DND-41 (cell line): ENCODE measurements at regions not wholly inside any gene's neighbourhood (a gene's known extent, or its start where the extent isn't known, plus 50 kb on each side); places are given as distances from the start of the nearest gene placed in this dataset.

Source experiments
- ATAC-seq: fragments of 200-7000 bp; cut with Tn5 transposase; 3 replicates; pipeline ENCODE4 v1.9.1; 2021; ENCODE audit warnings: low read depth; ENCODE audit not compliant: insufficient read depth
- DNase-seq: peaks from one replicate; pipeline ENCODE4 v3.0.0-alpha.2; 2020
- H2AFZ ChIP-seq: 2 replicates; pipeline ENCODE4 v1.6.0; 2012; ENCODE audit warnings: low read depth, low read length
- H3K27ac ChIP-seq: 2 replicates; pipeline ENCODE4 v1.5.1; 2012; ENCODE audit warnings: low read length, inconsistent platforms
- H3K27me3 ChIP-seq: fragments of 200-600 bp; sonication (generic); 2 replicates; pipeline ENCODE4 v1.6.0; 2012; ENCODE audit warnings: low read length, mild to moderate bottlenecking, inconsistent platforms; ENCODE audit not compliant: insufficient read depth, poor library complexity
- H3K36me3 ChIP-seq: 2 replicates; pipeline ENCODE4 v1.5.1; 2012; ENCODE audit warnings: low read length, inconsistent platforms; ENCODE audit not compliant: insufficient read depth
- H3K4me1 ChIP-seq: 2 replicates; pipeline ENCODE4 v1.5.1; 2012; ENCODE audit warnings: mild to moderate bottlenecking, low read length; ENCODE audit not compliant: insufficient read depth
- H3K4me2 ChIP-seq: 2 replicates; pipeline ENCODE4 v1.6.0; 2012; ENCODE audit warnings: mild to moderate bottlenecking, moderate library complexity, low read length, inconsistent platforms; ENCODE audit not compliant: insufficient read depth
- H3K4me3 ChIP-seq, 2 experiments: fragments of 200-600 bp in 1 of 2; shearing (Covaris generic) in 1 of 2; 2 replicates each; pipeline ENCODE4 v1.5.1; 2012 to 2016; ENCODE audit warnings: inconsistent platforms in 2 of 2, low read length in 2 of 2, mild to moderate bottlenecking in 2 of 2, low read depth in 1 of 2, moderate library complexity in 1 of 2
- H3K79me2 ChIP-seq: 2 replicates; pipeline ENCODE4 v1.6.0; 2012; ENCODE audit warnings: low read length, inconsistent platforms; ENCODE audit not compliant: insufficient read depth
- H3K9ac ChIP-seq: 2 replicates; pipeline ENCODE4 v1.6.0; 2012; ENCODE audit warnings: low read depth, mild to moderate bottlenecking, inconsistent platforms, low read length, moderate library complexity
- H3K9me3 ChIP-seq: 2 replicates; pipeline ENCODE4 v1.5.1; 2012; ENCODE audit warnings: low read length, moderate library complexity, mild to moderate bottlenecking, inconsistent platforms; ENCODE audit not compliant: insufficient read depth, severe bottlenecking
- H4K20me1 ChIP-seq: 2 replicates; pipeline ENCODE4 v1.6.0; 2012; ENCODE audit warnings: low read length; ENCODE audit not compliant: insufficient read depth
- EZH2 ChIP-seq: IDR thresholded peaks from 3 replicates; pipeline ENCODE4 v1.6.1; 2012; ENCODE audit warnings: borderline replicate concordance, low read depth, mild to moderate bottlenecking, moderate library complexity, low read length, inconsistent platforms; ENCODE audit not compliant: severe bottlenecking
- TF ChIP-seq, protein P1 (sequence below): IDR thresholded peaks from 2 replicates; pipeline ENCODE4 v1.5.1; 2012; ENCODE audit warnings: borderline replicate concordance, low read length, moderate library complexity, mild to moderate bottlenecking; ENCODE audit not compliant: poor library complexity, severe bottlenecking; ENCODE audit errors: extremely low read depth

DNA sequence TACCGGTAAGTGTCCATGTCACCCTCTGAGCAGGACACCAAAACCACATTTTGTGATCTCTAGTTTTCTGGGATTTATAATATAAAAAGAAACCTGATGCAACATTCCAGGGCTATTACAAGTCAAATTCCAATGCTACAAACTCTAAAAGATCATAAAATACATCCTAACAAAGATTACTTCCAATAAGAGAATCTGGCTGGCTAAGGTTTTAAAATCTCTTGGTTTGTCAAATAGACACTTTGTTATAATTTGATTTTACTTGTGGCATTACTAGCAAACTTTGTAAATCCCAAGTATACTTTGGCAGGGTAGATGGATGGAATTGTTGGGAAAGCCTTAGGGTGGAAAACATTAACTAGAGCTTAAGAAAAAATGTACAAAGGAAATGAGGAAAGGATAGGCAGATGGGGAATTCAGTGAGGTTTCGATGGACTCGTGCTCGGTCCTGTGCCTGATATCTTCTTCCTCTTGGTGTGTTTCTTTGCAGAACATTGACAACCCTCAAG, 74.0 kb upstream of the POMP start:
- ATAC-seq (no peak), DNase-seq (no peak)
- no peaks in the 10 kb centered on the region for H3K79me2 ChIP-seq
- H4K20me1 ChIP-seq: no peaks in the 10 kb centered on the region
- H3K4me2 ChIP-seq: no peak overlapping the region
- H3K27me3 ChIP-seq: no peaks in the 10 kb centered on the region
- H3K9me3 ChIP-seq: no peaks in the 10 kb centered on the region
- no peak overlapping the region for H3K9ac ChIP-seq
- H3K36me3 ChIP-seq: no peaks in the 10 kb centered on the region
- H3K4me3 ChIP-seq: no peak overlapping the region
- H2AFZ ChIP-seq: no peak overlapping the region
- no peaks in the 10 kb centered on the region for H3K4me1 ChIP-seq
- no peak overlapping the region for H3K27ac ChIP-seq
- no peak for TF ChIP-seq EZH2
- TF ChIP-seq, protein P1, sequence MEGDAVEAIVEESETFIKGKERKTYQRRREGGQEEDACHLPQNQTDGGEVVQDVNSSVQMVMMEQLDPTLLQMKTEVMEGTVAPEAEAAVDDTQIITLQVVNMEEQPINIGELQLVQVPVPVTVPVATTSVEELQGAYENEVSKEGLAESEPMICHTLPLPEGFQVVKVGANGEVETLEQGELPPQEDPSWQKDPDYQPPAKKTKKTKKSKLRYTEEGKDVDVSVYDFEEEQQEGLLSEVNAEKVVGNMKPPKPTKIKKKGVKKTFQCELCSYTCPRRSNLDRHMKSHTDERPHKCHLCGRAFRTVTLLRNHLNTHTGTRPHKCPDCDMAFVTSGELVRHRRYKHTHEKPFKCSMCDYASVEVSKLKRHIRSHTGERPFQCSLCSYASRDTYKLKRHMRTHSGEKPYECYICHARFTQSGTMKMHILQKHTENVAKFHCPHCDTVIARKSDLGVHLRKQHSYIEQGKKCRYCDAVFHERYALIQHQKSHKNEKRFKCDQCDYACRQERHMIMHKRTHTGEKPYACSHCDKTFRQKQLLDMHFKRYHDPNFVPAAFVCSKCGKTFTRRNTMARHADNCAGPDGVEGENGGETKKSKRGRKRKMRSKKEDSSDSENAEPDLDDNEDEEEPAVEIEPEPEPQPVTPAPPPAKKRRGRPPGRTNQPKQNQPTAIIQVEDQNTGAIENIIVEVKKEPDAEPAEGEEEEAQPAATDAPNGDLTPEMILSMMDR: no peak

DNA sequence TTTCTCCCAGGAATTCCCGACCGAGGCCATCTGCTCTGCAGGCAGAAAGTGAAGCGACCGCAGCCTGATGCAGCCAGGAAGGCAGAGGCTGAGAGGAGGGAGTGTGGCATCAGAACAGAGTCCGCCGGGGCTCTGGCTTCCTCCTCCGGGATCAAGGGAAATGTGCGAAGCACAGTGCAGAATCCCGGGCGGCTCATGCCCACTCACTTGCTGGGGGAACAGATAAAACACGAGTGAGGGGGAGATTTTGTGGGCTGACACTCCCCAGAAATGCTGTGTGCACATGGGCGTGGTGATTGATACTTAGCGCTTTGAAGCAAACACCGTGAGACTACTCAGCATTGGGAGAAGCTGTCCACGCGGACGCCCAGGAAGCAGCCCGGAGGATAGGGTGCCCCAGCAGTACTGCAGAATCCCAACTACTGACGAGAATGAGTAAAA, 75.3 kb upstream of the POMP start:
- Histone ChIP-seq H3K27ac (no peak overlapping the region), H4K20me1 (no peaks in the 10 kb centered on the region), H2AFZ (no peak overlapping the region), H3K9me3 (no peaks in the 10 kb centered on the region), H3K9ac (no peak overlapping the region), H3K4me1 (no peaks in the 10 kb centered on the region), H3K36me3 (no peaks in the 10 kb centered on the region), H3K4me3 (no peak overlapping the region), H3K4me2 (no peak overlapping the region), H3K27me3 (no peaks in the 10 kb centered on the region), H3K79me2 (no peaks in the 10 kb centered on the region)
- no peak for TF ChIP-seq EZH2
- TF ChIP-seq, protein P1: no peak
- no peak for DNase-seq
- no peak for ATAC-seq

DNA sequence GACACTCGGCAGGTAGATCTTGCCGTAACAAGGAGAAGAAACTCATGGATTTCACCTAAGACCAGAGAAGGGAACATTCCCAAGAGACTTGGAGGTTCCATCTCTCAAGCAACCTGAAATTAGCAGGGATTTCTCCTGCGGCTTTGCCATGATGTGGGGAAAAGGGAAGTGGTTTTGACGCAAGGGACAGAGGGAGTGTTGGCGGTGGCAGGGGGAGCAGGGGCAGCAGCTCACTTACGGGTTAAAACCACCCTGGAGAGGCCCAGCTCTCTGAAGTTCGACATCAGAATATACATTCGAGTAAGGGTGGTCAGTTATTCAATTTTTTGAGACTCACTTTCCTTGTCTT, 76.1 kb upstream of the POMP start:
- H3K9ac ChIP-seq: no peak overlapping the region
- DNase-seq: no peak
- TF ChIP-seq, protein P1: no peak
- TF ChIP-seq EZH2: no peak

More for the DNA sequence above, 76.1 kb upstream of the POMP start:
- H3K27me3 ChIP-seq: no peaks in the 10 kb centered on the region
- no peak overlapping the region for H2AFZ ChIP-seq
- H3K36me3 ChIP-seq: no peaks in the 10 kb centered on the region
- ATAC-seq: no peak
- H3K27ac ChIP-seq: no peak overlapping the region
- no peaks in the 10 kb centered on the region for H3K4me1 ChIP-seq
- H3K9me3 ChIP-seq: no peaks in the 10 kb centered on the region
- no peaks in the 10 kb centered on the region for H4K20me1 ChIP-seq
- H3K4me3 ChIP-seq: no peak overlapping the region
- no peak overlapping the region for H3K4me2 ChIP-seq
- no peaks in the 10 kb centered on the region for H3K79me2 ChIP-seq
